ENCODE measurements at regions not wholly inside any gene's neighbourhood (a gene's known extent, or its start where the extent isn't known, plus 50 kb on each side); places are given as distances from the start of the nearest gene placed in this dataset.

DNA sequence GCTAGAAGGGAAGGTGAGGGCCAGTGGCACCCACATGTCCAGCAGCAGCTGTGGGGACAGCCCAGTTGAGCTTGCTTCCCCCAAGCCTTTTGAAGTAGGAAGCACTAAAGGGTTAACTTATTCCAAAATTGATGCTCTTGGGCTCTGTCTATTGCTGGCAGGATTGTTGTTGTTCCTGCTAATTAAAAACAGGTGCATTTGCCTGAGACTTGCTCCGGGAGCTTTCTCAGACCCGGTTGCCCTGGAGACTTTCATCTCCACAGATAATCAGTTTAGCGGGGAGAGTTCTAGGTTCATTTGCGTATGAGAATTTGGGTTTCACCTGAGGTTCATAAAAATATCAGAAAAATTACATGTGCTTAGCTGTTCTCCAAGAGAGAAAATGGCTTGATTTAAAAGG, 277.3 kb downstream of the LRATD1 start:
- no peak for TF ChIP-seq TAF1 (IDR thresholded peaks at IDR 0.05; ENCODE audit: borderline replicate concordance, low read depth, low read length)
- no peak for TF ChIP-seq POLR2A (IDR thresholded peaks at IDR 0.05; ENCODE audit: low read depth, low read length)

Data from GM12892 (cell line).